ENCODE measurements at regions not wholly inside any gene's neighbourhood (a gene's known extent, or its start where the extent isn't known, plus 50 kb on each side); places are given as distances from the start of the nearest gene placed in this dataset.

DNA sequence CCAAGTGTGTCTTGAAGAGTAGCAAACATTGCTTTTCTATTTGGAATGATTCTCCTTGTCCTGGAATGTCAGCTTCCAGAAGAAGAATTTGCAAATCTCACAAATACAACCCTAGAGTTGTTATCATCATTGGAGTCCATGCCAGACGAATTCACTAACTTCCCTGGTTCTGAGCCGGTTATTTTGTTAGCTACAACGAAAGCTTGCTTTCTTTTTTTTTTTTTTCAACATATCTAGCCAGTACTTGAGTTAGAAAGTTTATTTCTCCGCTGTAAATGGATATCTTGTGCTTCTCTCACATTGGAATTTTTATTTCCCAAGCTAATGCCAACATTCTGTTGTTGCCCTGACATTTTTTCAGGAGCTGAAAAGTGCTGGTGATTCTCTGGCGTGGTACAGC is 138.1 kb upstream of the POM121L12 start:
- DNase-seq (ENCODE audit: low read depth in 2 of 2): no peak

DNA sequence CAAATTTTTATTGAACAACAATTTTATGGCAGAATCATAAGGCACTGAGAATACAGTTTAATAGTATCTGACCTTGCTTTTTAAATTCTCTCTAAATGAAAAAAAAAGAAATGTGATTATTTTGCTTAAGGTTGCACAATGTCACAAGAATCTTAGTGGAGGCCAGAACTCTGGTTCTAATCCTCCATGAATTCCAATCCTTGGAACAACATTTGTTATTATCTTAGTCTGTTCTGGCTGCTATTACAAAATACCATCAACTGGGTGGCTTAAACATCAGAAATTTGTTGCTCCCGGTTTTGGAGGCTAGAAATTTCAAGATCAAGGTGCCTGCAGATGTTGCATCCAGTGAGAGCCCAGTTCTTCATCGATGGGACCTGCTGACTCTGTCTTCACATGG is 158.2 kb upstream of the POM121L12 start:
- DNase-seq (ENCODE audit: low read depth in 2 of 2): no peak

DNA sequence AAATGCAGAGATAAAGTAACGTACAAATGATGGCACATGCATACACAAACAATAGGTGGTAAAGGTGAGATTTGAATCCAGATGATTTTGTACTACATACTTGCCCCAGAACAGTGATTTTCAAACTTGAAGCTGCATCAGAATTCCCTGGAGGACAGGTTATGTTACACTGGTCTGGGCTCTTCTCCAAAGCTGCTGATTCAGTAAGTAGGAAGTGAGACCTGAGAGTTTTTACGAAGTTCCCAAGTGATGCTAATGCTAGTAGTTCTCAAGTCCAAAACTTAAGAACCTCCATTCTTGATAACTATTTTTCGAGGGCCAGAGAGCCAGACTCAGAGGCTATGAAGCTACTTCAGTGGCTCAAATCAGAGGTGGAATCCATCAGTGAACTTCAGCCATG is 159.0 kb upstream of the POM121L12 start:
- no peak for DNase-seq (ENCODE audit: low read depth in 2 of 2)

DNA sequence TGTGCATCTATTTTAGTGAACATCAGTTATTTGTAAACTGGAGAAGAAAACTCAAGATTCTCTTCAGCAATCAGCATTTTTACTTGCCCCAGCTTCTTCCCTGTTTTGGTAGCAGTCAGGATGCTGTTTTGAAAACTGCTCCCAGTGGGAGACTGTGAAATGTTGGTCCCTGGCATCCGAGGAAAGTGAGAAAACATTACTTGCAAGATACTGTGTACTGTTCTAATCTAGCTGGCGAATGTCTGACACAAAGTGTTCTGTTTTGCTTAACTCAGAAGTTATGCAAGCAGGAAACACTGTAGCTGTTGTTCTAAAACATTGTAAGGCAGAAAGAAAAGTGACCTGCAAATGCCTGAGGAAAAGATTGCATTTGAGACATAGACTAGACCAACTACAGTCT is 171.8 kb upstream of the POM121L12 start:
- DNase-seq (ENCODE audit: low read depth in 2 of 2): no peak

DNA sequence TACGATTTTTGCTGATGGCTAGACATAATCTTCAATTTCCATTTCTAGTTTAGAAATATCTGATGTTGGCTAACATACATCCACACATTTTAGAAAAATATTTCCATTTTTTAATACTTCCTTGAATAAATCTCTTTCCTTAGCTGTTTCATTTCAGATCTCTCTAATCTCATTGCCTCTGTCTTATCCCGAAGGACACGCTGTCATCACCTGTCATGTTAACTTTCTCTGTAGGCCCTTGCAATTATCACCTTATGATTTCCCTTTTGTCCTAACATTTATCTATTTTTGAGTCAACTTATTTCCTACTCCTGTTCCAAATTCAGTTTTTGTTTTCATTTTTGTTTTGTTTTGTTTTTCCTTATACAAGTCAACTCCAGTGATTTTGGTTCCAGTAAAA is 173.1 kb upstream of the POM121L12 start:
- no peak for DNase-seq (ENCODE audit: low read depth in 2 of 2)

DNA sequence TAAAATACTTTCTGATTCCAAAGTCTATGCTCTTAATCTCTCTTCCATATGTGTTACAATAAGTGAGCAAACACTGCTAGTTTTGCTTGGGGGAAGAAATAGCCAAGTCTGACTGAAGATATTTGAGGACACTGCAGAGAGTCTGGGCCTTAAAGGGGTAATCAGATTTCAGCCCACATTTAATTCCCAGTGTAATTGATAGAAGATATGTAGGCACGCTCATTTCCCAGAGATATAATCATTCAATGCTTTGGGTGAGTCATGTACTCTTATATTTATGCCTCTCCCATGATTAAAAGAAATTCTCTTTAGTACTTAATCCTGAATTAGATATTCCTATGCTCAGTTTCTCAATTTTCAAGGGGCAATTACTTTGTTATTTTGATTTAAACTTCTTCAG is 178.1 kb upstream of the POM121L12 start:
- no peak for DNase-seq (ENCODE audit: low read depth in 2 of 2)

DNA sequence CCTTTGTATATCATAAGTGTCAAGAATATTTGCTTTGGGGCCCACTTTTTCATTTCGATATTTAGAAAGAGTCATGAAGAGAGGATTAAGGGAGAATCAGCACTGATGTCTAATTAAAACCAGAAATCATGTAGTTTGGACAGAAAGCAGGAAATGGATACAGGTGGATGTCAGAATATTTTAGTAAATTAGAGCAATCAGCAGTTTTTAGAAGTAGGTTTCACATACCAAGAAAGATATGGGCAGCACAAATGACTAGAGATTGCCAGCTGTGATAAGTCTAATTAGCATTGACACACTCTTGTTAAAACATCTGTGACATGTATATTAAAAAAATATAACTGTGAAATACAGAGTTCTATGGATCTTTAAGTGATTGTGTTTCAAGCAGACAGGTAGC is 180.8 kb upstream of the POM121L12 start:
- DNase-seq (ENCODE audit: low read depth in 2 of 2): no peak

DNA sequence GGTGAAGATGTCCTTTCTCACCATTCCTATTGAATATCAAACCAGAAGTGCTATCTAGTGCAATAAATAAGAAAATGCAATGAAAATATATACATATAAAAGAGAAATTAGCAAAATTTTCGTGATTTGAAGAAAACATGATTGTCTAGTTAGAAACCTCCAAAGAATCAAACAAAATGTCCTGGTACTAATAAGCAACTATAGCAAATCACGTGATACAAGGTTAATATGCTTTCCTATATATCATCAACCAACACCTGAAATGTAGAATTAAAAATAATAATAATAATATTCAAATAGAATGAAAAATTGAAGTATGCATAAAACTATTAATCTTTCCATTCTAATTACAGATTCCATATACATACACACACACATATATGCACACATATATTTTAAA is 183.9 kb upstream of the POM121L12 start:
- DNase-seq (ENCODE audit: low read depth in 2 of 2): no peak

DNA sequence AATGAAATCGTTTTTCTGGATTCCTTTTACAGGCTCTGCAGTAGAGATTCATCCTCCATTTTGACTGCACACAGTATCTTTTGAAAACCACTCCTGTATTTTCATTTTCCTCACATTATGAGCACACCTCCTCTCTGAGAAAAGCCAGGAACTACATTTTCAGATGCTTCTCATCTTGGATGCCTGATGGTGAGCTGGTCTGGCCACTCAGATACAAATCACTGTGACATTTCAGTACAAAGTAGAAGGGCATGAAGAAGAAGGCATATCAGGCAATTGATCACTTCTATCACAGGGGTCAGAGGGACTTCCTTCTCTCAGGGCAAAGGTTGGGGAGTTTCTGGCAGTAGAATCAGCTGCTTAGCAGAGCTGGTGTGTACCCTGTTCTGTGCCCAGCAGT is 192.0 kb upstream of the POM121L12 start:
- DNase-seq (ENCODE audit: low read depth in 2 of 2): no peak

DNA sequence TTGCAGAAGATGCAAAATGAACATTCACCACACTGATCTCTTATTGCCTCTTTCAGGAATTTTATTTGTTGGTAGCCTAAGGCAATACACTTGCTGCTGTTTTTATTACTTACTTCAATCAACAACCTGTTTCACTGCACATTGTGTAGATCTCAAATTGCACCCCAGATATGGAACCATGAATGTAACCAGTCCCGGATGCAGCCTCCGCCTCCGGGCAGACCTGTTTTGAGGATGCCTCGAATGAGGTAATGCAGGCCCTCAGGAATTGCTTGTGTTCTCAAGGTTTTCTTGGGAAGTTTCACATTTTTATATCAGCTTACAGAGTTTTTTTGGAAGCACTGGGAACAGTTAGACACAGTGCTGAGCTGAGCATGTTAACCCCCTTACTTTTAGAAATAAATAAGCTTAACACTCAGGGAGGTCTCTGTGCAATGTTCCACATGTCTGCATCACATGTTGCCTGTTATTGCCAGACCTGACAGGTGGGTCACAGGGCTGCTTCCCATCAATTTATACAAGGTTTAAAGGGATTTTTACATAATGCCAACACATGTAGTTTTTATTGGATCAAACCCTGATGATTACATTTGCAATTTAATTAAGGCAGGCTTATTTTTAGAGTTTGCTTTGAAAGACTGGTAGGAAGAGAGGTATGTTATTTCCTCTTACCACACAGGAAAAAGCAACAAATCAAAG is 193.1 kb upstream of the POM121L12 start:
- DNase-seq (ENCODE audit: low read depth in 2 of 2): no peak

DNA sequence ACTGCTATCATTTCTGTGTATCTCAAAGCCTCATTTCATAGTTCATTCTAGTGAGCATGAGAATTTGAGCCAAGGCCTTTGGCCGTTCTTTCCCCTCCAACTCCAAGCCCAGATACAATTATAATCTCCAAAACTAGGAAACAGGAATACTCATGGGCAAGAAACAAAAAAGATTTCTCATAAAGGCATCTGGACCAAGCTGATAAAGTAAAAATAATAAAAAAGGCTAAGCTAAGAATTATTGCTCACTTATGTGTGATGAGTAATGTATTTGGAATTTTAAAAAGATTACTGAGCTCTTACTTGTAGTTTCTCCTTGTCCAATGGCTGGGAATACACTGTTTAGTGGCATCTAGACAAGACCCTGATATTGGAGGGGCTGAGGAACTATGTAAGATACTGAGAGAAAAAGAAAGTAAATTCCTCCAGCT is 196.4 kb upstream of the POM121L12 start:
- DNase-seq (ENCODE audit: low read depth in 2 of 2): no peak

DNA sequence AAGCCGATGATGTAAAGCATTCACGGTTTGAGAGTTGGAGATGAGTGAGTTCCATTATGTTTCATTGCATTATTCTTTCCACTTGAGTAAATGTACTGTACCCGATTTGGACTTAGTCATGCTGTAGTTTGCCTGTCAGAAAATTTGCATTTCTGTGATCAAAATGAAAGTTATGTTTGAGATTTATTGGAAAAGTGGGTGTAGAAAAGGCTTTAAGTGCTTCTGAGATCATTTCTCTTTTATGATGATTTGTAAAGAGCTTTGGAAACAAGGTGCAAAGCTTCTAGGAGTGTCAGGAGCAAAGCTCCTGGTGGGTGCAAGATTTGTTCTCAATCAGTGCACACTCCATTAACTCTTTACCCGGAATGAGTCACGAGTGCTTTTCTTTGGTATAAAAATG is 204.1 kb upstream of the POM121L12 start:
- no peak for DNase-seq (ENCODE audit: low read depth in 2 of 2)

DNA sequence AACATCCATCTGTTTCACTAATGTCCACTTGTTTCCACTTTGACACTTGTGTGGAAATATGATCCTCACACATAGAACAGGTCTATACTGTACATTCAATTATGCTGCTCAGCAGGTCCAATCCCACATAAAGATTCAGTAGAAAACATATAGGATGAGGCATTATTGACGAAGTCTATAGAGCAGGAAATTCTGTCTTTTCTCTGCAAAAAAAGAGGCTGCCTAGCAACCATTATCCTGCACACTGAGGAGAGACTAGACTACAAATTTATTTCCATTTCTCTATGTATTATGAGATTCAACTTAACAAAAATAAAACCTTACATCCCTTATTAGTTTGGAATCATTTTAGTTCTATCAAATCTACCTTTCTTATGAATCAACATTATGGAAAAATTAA is 204.6 kb upstream of the POM121L12 start:
- no peak for DNase-seq (ENCODE audit: low read depth in 2 of 2)

DNA sequence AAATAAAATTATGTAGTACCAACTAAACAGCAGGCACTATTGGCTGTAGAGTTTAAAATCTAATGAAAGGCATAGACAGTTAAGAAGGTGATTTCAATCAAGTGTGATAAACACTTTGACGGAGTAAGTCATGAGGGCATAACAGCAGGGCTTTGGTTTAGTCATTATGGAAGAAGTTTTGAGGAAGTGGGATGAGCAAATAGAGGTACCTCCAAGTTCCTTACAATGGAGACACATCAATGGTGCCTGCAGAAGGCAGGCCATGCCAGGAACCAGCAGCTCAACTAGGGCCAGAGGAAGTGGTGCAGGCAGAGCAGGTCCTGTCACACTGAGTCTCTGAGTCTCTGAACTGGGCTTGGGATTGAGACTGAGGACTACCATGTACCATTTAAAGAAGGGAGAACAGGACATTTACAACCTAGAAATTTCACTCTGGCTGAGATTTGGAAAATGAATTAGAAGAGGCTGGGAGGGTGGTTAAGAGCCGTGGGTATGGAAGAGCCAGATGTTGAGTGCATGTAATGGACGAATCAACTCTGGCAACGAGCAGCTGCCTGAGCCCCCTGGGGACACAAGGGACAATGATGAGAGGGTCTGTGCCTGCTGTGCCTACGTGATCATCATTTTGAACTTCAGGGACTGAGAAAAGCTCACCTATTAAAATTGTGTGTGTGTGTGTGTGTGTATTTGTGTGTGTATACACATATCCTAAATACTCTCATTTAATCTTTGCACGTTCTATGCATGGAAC is 208.7 kb upstream of the POM121L12 start:
- DNase-seq (ENCODE audit: low read depth in 2 of 2): no peak

DNA sequence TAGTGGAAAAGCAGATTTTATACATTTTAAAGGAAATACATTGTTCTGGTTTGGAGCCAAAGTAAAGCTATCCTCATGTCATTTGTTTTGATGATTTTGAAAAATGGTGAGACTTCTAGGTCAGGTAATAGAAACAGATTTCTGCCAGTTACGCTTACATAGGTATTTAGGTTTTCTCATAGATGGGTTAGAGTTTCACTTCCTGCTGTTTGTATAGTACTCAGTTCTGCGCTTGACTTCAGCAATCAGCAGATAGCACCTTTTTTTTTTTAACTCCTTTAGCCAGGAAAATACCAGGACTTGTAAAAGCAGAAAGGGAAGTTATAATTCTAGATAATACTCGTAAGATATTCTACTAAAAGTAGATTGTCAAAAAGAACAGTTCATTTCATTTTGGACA is 209.8 kb upstream of the POM121L12 start:
- DNase-seq (ENCODE audit: low read depth in 2 of 2): no peak

DNA sequence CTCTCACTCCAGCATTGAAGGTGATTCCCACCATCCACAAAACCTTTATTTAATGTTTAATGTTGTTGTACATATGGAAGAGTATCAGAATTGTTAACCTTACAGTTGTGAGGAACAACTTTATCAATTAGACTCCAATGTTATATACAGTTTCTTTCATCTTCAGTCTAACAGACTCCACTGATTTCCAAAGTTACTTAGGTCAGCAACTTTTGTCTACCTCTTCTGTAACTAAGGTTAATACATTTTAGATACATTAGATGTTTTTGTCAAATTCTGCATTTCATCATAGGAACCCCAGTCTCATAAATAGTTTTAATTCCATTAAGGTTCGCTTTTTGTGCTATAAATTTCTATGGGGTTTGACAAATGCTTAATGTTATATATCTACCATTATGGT is 223.9 kb upstream of the POM121L12 start:
- DNase-seq (ENCODE audit: low read depth in 2 of 2): no peak

DNA sequence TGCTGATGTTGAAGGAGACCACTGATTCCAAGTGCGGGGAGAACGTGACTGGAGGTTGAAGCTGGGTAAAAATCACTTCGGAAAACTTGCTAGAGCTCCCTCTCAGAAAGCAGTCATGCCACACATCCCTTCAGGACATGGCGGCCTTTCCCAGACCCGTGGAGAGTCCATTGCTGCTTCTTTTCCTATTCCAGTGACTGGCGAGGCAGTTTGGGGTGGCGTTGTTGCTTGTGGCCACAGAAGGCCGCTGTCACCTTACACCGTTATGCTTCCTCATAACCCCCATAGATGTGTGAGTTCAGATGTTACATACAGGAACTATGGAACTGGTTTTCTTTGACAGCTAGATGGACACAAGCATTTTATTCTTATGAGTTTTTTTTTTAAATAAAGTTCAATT is 235.6 kb upstream of the POM121L12 start:
- no peak for DNase-seq (ENCODE audit: low read depth in 2 of 2)

DNA sequence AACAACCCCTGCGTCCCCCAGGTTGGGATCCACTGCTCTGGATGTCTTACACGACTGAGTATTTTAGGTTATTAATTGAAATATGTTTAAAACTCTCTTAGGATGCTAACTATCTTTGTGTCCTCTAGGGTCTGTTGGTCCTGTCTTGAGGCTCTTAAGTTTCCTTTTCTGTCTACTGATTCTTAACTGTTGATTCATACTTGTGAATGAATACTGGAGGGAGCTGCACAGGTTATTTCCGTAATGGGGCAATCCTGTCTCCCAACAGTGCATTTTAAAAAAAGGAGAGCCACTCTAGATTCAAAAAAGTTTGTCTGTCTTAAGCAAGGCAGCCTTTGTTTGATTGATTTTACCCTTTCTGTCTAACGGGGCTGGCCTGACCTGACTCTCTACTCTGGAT is 237.6 kb upstream of the POM121L12 start:
- no peak for DNase-seq (ENCODE audit: low read depth in 2 of 2)

DNA sequence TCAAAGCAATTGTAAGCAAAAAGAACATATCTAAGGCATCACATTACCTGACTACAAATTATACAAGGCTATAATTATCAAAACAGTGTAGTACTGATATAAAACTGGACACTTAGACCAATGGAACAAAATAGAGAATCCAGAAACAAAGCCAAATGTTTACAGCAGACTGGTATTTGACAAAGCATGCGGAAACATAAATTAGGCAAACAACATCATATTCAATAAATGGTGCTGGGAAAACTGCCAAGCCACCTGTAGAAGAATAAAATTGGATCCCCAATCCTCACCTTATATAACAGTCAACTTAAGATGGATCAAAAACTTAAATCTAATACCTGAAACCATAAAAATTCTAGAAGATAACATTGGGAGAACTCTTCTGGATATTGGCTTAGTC is 240.8 kb upstream of the POM121L12 start:
- no peak for DNase-seq (ENCODE audit: low read depth in 2 of 2)

DNA sequence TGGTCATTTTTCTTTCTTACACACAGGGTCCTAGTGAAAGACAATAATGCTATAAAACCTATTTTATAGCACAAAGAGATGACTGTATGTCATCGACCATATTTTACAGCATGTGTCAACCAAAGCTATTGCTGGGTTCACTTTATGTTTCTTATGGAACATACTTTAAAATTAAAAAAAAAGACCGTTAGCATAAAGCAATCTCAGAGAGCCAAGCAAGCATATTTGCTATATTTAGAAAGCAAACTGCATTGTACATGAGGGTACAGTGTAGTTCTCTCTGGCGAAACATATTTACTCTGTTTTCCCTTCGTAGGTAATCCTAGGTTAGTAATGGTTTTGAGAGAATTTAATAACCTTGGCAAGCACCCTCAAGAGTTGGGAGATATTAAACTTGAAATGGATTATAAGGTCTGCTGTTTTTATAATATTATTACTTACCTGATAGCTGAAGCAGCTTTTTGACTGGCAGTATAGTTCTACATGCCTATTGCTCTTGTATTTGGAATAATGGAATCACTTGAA is 244.2 kb upstream of the POM121L12 start:
- DNase-seq (ENCODE audit: low read depth in 2 of 2): no peak

DNA sequence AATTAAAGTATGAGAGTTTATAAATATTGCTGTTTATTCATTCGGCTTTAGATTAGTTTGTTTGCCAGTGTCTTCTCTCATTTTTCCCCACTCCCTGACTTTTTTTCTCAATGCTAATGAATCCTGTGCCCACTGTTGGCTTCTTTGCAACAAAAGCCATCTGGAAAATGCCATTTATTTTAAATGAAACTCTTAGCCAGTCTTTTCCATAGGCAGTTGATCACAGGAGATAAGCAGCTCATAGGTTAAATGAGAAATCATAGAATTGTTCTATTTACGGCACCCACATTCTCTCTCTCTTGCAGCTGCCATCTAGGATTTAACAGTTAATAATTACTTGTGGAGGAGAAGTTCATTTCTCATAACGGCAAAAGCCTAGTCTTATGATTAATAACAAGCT is 249.3 kb upstream of the POM121L12 start:
- DNase-seq (ENCODE audit: low read depth in 2 of 2): no peak

DNA sequence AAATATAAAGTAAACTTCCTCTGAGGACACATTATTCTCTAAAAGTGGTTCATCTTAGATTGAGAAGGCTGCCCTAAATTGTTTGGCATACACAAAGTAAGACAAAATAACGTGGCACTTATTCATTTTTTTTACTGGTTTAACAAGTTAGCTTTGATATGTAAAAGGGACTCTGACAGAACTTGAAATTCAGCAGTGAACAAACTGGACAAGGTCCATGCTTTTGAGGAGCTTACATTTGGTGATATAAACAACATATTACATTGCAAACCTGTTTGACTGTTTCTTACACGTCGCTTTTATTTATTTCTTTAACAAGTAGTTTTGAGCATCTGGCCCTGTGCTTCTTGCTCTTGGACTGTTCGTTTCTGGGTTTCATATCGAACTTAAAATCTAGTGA is 253.1 kb upstream of the POM121L12 start:
- no peak for DNase-seq (ENCODE audit: low read depth in 2 of 2)

DNA sequence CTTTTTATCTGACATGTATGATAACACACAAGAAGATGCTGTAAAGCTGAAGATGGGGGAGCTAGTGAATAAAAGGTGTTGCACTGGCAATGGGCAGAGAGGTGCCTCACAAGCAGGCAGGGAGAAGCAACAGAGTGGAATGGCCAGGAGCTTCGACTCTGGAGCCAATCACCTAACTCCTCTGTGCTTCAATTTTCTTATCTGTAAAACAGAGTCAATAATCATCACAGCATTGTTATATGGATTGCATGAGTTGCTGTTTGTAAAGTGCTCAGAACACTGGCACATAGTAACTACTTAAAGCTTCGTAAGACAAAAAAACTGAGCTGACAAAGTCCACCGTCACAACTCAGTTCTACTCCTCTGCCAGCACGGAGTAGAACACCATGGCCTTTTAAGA is 254.2 kb upstream of the POM121L12 start:
- DNase-seq (ENCODE audit: low read depth in 2 of 2): no peak
